Astrocyte (in vitro differentiated cells and primary cell): ENCODE measurements at regions not wholly inside any gene's neighbourhood (a gene's known extent, or its start where the extent isn't known, plus 50 kb on each side); places are given as distances from the start of the nearest gene placed in this dataset.

Experiments
- EZH2 ChIP-seq: IDR thresholded peaks from 2 replicates; pipeline ENCODE4 v1.6.1; 2012; ENCODE audit warnings: mild to moderate bottlenecking, low read length, inconsistent platforms; ENCODE audit not compliant: insufficient read depth
- TF ChIP-seq, protein P1 (sequence below): IDR thresholded peaks from 2 replicates; pipeline ENCODE4 v1.5.1; 2011; ENCODE audit warnings: low read depth, mild to moderate bottlenecking, inconsistent platforms, low read length, moderate library complexity; ENCODE audit not compliant: insufficient read depth

DNA sequence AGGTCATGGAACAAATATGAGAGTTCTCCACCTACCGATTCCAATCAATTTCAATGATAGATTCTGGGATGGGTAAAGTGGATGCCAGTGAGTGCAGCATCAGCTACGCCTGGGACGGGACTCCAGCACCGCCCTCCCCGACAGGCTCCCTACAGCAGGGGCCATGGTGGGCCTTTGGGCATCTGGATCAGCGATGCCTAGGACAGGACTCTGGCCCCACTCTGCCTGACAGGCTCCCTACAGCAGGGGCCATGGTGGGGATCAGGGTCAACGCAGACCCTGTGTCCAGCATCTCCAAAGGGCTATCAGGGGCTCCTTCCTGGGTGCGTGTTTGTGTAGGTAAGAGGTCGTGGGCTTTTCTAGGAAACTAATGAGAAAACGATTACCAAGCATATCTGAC, 111.2 kb upstream of the TCERG1L start:
- TF ChIP-seq, protein P1, sequence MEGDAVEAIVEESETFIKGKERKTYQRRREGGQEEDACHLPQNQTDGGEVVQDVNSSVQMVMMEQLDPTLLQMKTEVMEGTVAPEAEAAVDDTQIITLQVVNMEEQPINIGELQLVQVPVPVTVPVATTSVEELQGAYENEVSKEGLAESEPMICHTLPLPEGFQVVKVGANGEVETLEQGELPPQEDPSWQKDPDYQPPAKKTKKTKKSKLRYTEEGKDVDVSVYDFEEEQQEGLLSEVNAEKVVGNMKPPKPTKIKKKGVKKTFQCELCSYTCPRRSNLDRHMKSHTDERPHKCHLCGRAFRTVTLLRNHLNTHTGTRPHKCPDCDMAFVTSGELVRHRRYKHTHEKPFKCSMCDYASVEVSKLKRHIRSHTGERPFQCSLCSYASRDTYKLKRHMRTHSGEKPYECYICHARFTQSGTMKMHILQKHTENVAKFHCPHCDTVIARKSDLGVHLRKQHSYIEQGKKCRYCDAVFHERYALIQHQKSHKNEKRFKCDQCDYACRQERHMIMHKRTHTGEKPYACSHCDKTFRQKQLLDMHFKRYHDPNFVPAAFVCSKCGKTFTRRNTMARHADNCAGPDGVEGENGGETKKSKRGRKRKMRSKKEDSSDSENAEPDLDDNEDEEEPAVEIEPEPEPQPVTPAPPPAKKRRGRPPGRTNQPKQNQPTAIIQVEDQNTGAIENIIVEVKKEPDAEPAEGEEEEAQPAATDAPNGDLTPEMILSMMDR = no peak
- no peak for TF ChIP-seq EZH2
